SHP77 treated with DMSO at 0.1 percent for 48 hours (cell line): ENCODE measurements at regions not wholly inside any gene's neighbourhood (a gene's known extent, or its start where the extent isn't known, plus 50 kb on each side); places are given as distances from the start of the nearest gene placed in this dataset.

ENCODE experiments used
- DNase-seq: peaks from one replicate; lab custom pipeline; 2025; lab: John Stamatoyannopoulos, UW

GRCh38 chr3:160169139-160169976 is 55.9 kb upstream of the C3orf80 start:
- no peak for DNase-seq

- DNase-seq, result no peak
These were observed 54.5 kb upstream of the C3orf80 start for GRCh38 chr3:160170409-160171370.

GRCh38 chr3:160171813-160172212 is 53.4 kb upstream of the C3orf80 start:
- DNase-seq, result no peak

GRCh38 chr3:160174621-160175020 is 50.6 kb upstream of the C3orf80 start:
- no peak for DNase-seq
